Rectal smooth muscle tissue (tissue), 1 donor: ENCODE measurements at regions not wholly inside any gene's neighbourhood (a gene's known extent, or its start where the extent isn't known, plus 50 kb on each side); places are given as distances from the start of the nearest gene placed in this dataset.

Experiments
- H3K27ac ChIP-seq: one replicate; pipeline ENCODE4 v1.7.0; 2013; ENCODE audit warnings: low read depth, low read length, inconsistent platforms
- H3K27me3 ChIP-seq: one replicate; pipeline ENCODE4 v1.7.0; 2013; ENCODE audit warnings: low read length; ENCODE audit not compliant: control insufficient read depth, insufficient read depth
- H3K36me3 ChIP-seq: one replicate; pipeline ENCODE4 v1.7.0; 2013; ENCODE audit warnings: low read length; ENCODE audit not compliant: control insufficient read depth, insufficient read depth
- H3K4me1 ChIP-seq: one replicate; pipeline ENCODE4 v1.7.0; 2013; ENCODE audit warnings: low read length; ENCODE audit not compliant: control insufficient read depth, insufficient read depth
- H3K4me3 ChIP-seq: one replicate; pipeline ENCODE4 v1.7.0; 2013; ENCODE audit warnings: low read length
- H3K9ac ChIP-seq: one replicate; pipeline ENCODE4 v1.7.0; 2013; ENCODE audit warnings: low read length

DNA sequence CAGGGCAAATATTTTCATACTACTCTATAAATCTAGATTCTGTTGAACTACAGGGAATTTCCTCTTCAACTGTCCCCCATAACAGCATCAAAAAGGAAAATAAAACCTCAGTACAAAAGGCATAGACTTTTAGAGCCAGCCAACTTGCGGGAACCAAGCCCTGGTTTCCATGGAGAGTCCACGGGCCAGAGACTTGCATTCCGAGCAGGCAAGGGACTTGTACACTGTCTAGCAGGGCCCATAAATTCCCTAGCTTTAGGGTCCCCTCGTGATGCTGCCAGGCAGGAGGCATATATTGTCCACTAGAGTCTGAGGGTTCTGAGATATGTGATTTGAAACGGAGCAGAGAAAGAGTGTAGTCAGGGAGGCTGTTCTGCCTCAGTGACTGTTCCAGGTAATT is 153.1 kb upstream of the SLC14A2 start:
- Histone ChIP-seq H3K4me1 (no peaks in the 10 kb centered on the region), H3K27me3 (no peaks in the 10 kb centered on the region), H3K36me3 (no peaks in the 10 kb centered on the region), H3K27ac (no peak overlapping the region), H3K9ac (no peak overlapping the region), H3K4me3 (no peak overlapping the region)

DNA sequence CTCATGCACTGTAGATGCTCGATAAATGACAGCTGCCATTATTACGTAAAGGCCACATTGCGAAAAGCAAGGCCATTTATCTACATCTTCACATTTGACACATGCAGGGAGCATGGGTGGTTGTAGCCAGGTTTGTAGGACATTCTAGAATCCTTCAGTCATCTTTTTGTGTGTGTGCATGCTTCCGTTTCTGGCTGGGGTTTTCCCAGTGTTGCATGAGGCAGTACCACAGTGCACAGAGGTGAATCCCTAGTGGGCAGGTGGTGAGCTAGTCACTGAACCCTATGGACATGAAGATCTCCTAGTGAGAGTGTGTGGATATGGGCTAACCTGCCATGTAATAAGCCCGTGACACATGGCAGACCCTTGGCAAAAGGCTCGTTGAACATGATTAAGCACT is 151.8 kb upstream of the SLC14A2 start:
- H3K4me3 ChIP-seq: no peak overlapping the region
- no peak overlapping the region for H3K27ac ChIP-seq
- no peaks in the 10 kb centered on the region for H3K36me3 ChIP-seq
- H3K9ac ChIP-seq: no peak overlapping the region
- no peaks in the 10 kb centered on the region for H3K4me1 ChIP-seq
- no peaks in the 10 kb centered on the region for H3K27me3 ChIP-seq

DNA sequence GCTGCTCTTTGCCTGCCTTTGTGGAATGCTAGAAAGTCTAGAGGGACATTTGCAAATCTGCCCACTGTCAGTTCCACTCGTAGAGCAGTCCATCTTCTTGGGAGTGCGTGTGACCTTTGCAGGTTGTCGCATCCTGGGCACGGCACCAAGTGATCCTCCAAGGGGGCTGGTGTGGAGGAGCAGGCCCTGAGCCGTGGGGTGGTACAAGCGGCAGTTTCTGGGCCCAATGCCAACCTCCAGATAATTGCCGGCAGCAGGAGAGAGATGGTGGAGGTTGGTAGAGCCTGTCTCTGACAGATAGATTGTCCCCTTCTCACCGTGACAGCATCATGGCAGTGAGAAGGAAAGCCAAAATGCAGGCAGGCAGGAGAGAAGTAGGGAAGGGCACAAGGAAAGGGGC is 150.7 kb upstream of the SLC14A2 start:
- Histone ChIP-seq H3K36me3 (no peaks in the 10 kb centered on the region), H3K27ac (no peak overlapping the region), H3K4me3 (no peak overlapping the region), H3K27me3 (no peaks in the 10 kb centered on the region), H3K9ac (no peak overlapping the region), H3K4me1 (no peaks in the 10 kb centered on the region)

DNA sequence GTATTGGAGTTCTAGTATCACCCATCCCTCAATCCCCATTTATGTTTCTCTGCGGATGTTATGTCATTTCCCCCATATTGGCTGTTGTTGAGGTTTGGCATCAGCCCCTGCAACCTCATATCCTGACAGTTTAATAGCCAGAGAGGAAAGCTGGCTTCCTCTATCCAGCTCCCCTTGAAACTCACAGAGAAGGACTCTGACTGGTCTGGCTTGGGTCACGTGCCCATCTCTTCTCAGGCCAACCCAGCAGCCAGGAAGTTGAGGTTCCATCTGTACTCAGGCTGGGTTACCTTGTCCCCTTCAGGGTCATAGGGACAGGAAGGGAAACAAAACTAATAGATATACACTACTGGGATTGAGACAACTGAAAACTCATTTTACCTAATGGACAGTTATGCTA is 148.0 kb upstream of the SLC14A2 start:
- no peak overlapping the region for H3K27ac ChIP-seq
- no peaks in the 10 kb centered on the region for H3K27me3 ChIP-seq

DNA sequence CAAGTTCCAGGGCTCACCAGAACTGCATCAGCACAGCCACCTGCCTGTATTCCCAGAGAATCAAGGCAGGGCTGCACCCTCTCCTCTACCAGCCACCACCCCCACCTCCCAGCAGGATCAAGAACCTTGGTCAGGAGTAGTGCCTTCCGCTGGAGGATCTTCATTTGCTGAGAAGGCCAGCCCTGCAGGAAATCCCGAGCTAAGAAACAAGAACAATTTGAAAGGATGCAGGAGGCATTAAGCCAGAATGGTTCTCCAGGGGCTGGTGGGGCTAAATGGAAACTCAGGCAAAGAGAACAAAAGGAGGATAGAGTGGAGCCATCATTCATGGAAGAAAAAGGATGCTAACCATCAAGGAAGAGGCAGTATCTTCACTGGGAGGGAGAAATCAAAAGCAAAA is 147.3 kb upstream of the SLC14A2 start:
- H3K4me1 ChIP-seq: no peaks in the 10 kb centered on the region
- H3K9ac ChIP-seq: no peak overlapping the region
- H3K36me3 ChIP-seq: no peaks in the 10 kb centered on the region
- H3K27me3 ChIP-seq: no peaks in the 10 kb centered on the region
- no peak overlapping the region for H3K27ac ChIP-seq
- no peak overlapping the region for H3K4me3 ChIP-seq

More for the DNA sequence above, 148.0 kb upstream of the SLC14A2 start:
- Histone ChIP-seq H3K4me1 (no peaks in the 10 kb centered on the region), H3K36me3 (no peaks in the 10 kb centered on the region), H3K4me3 (no peak overlapping the region), H3K9ac (no peak overlapping the region)

DNA sequence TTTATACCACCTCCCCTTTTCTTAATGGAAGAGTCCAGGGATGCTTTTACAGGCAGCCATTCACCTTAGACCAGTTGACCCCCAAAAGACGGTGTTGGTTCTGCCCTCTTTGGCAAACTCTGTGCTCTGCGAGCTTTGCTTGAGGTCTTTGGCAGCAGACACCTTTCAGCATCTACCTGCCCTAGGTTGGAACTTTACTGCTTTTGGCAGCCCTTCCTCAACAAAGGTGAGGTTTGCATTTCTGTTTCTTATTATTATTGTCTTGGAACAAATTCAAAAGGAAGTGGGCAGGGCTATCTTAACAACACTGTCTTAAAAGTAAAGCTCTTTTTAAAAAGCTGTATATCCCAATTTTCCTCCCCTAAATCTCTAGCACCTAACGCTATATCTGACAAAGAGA is 136.4 kb upstream of the SLC14A2 start:
- no peak overlapping the region for H3K4me3 ChIP-seq
- no peak overlapping the region for H3K27ac ChIP-seq
- H3K36me3 ChIP-seq: no peaks in the 10 kb centered on the region
- H3K4me1 ChIP-seq: no peaks in the 10 kb centered on the region
- no peak overlapping the region for H3K9ac ChIP-seq
- H3K27me3 ChIP-seq: no peaks in the 10 kb centered on the region

DNA sequence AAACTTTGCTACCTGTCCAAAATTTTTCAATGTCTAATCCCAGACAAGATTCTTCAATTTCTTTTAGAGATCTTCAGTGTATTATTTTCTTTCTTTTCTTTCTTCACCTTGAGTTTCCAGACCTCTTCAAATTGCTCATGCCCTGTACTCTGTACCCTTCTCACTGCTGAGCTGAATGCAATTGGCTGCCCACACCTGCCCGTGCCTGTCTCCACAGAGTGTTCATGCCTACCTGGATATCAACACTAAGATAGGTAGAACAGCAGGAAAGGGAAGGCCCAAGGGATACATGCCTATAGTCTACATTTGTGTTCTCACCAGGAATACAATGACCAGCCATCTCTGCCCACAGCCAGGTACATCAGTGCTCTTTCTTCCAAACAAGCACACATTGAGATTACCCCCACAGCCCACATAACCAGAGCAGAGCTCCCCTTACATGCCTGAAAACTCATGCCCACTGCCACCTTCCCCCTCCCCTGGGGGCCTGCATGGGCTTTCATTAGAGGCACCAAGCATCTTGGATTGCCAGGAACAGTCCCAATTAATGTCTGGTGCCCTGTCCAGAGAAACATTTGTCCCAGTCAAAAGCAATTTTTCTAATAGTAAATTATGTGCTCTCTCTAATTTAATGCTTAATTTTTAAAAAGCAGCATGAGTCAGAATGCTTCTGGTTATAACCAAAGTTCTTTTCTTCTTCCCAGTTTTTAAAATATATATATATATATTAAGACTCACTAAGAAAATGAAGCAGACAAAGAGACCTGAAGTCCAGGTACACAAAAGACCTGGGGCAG is 134.9 kb upstream of the SLC14A2 start:
- Histone ChIP-seq H3K4me3 (no peak overlapping the region), H3K27ac (no peak overlapping the region), H3K9ac (no peak overlapping the region), H3K36me3 (no peaks in the 10 kb centered on the region), H3K4me1 (no peaks in the 10 kb centered on the region), H3K27me3 (no peaks in the 10 kb centered on the region)

DNA sequence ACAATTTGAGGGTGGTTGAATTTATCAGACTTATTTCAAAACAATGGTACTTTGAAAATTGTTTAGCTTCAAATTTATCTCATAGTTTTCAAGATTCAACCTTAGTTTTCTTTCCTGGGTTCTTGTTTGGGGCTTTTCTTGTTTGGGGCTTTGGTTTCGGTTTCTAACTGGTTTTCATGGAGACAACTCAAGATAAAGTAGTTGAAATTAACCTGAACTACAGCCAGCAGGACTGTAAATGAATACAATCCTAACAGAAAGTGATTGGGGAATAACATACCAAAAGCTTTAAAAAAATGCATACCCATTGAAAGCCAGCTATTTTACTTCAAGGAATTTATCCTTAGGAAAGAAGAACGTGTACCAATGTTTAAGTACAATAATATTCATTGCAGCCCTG is 133.5 kb upstream of the SLC14A2 start:
- no peak overlapping the region for H3K9ac ChIP-seq
- H3K27ac ChIP-seq: no peak overlapping the region
- no peak overlapping the region for H3K4me3 ChIP-seq
- no peaks in the 10 kb centered on the region for H3K4me1 ChIP-seq
- H3K36me3 ChIP-seq: no peaks in the 10 kb centered on the region
- H3K27me3 ChIP-seq: no peaks in the 10 kb centered on the region

DNA sequence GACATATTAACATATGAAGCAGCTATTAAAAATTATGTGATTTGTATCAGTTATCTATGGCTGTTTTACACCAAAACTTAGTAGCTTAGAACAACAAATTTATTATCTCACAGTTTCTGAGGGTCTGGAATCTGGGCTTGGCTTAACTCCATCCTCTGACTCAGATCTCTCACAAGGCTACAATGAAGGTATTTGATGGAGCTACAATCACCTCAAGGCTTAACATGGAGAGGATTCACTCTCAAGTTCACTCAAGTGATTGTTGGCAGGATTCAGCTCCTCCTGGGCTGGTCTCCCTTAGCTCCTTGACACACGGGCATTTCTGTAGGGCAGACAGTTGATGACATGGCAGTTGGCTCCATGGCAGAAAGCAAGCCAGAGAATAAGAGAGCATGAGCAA is 133.0 kb upstream of the SLC14A2 start:
- Histone ChIP-seq H3K36me3 (no peaks in the 10 kb centered on the region), H3K27me3 (no peaks in the 10 kb centered on the region), H3K9ac (no peak overlapping the region), H3K4me1 (no peaks in the 10 kb centered on the region), H3K27ac (no peak overlapping the region), H3K4me3 (no peak overlapping the region)

DNA sequence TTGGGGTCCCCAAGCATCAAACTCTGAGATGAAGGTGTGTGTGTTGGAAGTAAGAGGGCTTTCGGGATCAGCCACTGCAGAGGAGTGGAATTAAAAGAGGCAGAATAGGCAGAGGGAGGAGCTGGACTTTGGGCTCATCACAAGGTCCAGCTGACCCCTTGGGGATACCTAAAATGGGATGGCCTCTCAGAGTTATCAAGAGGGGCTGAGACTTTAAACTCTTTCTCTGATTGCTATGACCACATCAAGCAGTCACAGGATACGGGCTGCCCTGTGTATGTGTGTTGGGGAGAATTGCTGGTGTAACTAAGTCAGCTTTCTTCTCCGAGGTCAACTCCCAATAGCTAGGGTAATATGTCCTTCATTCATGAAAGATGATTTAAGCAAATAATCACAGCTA is 127.7 kb upstream of the SLC14A2 start:
- no peak overlapping the region for H3K27ac ChIP-seq
- H3K36me3 ChIP-seq: no peaks in the 10 kb centered on the region
- H3K27me3 ChIP-seq: no peaks in the 10 kb centered on the region
- H3K9ac ChIP-seq: no peak overlapping the region
- H3K4me3 ChIP-seq: no peak overlapping the region
- H3K4me1 ChIP-seq: no peaks in the 10 kb centered on the region

DNA sequence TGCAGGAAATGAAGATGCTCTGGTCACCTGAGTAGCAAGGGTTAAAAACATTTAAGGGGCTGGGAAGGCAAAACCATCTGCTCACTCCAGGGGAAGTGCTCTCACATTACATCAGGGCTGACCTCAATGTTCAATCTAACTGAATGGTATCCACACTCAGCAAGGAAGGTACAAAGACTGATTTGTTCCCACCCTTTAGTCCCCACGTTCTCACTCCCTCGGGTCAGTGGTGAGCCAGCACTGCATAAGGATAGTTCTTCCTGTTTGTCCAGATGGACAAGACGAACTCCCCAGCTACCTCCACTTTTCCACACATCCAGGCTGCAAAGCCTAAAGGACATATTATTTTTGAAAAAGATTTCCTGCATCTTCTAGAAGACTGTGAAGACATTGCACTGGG is 126.6 kb upstream of the SLC14A2 start:
- no peak overlapping the region for H3K9ac ChIP-seq
- H3K4me3 ChIP-seq: no peak overlapping the region
- H3K27ac ChIP-seq: no peak overlapping the region
- no peaks in the 10 kb centered on the region for H3K27me3 ChIP-seq
- H3K4me1 ChIP-seq: no peaks in the 10 kb centered on the region
- no peaks in the 10 kb centered on the region for H3K36me3 ChIP-seq

DNA sequence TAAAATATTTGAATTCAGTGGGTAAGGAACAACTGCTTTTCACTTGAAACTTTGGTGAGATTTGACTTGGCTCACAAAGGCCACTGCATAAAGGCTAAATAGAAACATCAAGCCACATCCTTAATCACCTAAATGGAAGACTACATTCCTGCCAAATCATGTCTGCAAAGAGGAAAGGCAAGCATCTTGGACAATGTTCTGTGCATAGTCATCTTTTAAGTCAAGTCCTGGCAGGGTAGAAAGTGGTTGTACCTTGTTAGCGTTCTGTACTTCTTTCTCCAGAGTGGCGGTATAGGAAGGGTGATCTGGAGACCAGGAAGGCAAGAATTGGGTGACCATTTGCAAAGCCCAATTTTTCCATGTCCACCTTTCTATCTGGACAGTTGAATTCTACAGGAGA is 121.4 kb upstream of the SLC14A2 start:
- no peaks in the 10 kb centered on the region for H3K36me3 ChIP-seq
- H3K9ac ChIP-seq: no peak overlapping the region
- H3K4me1 ChIP-seq: no peaks in the 10 kb centered on the region

DNA sequence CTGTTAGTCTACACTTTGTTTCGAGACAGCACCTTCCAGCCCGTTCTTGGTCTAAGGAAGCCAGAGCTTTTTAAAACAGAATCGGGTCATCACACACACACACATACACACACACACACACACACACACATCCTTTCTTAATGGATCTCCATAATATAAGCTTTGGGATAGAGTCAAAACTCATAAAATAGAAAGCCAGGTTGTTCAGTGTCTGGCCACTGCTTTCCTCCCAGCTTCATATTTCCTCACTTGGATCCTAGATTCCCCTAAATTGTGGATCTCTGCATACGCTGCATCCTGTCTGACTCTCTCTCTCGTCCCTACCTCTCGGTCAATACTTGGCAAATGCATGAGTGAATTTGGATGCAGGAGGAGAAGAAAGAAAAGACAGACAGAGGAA is 120.5 kb upstream of the SLC14A2 start:
- H3K4me3 ChIP-seq: no peak overlapping the region
- H3K27me3 ChIP-seq: no peaks in the 10 kb centered on the region
- H3K27ac ChIP-seq: no peak overlapping the region
- no peaks in the 10 kb centered on the region for H3K4me1 ChIP-seq
- no peak overlapping the region for H3K9ac ChIP-seq
- H3K36me3 ChIP-seq: no peaks in the 10 kb centered on the region

More for the DNA sequence above, 121.4 kb upstream of the SLC14A2 start:
- Histone ChIP-seq H3K27ac (no peak overlapping the region), H3K4me3 (no peak overlapping the region), H3K27me3 (no peaks in the 10 kb centered on the region)
